ENCODE measurements at regions not wholly inside any gene's neighbourhood (a gene's known extent, or its start where the extent isn't known, plus 50 kb on each side); places are given as distances from the start of the nearest gene placed in this dataset.

DNA sequence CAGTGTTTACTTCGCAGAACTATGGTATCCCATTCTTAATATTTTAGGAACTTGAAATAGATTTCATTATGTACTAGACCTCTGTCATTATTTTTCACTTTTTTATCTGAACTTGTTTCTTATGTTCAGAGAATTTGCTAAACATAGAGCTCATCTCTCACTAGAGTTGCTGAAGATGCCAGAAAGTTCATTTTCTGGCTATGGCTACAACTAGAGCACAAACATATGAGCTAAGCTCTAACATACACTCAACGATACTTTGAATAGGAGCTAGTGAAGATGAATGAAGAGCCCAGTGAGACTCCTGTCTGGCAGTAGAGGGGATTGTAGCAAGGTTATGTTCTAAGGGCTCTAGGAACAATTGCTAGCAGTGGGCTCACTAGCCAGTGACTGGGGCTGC is 582.2 kb downstream of the KIF4B start:
- TF ChIP-seq BHLHE40 (IDR thresholded peaks at IDR 0.05; ENCODE audit: low read depth, low read length) (no peak), POLR2A (IDR thresholded peaks at IDR 0.05; ENCODE audit: low read length) (no peak), NR3C1 (IDR thresholded peaks at IDR 0.05) (no peak), RARB (CRISPR knock-in tag; IDR thresholded peaks at IDR 0.05) (no peak)
- TF ChIP-seq, protein P1, sequence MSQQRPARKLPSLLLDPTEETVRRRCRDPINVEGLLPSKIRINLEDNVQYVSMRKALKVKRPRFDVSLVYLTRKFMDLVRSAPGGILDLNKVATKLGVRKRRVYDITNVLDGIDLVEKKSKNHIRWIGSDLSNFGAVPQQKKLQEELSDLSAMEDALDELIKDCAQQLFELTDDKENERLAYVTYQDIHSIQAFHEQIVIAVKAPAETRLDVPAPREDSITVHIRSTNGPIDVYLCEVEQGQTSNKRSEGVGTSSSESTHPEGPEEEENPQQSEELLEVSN (IDR thresholded peaks at IDR 0.05; ENCODE audit: borderline replicate concordance, low read depth) = no peak
- TF ChIP-seq, protein P2, sequence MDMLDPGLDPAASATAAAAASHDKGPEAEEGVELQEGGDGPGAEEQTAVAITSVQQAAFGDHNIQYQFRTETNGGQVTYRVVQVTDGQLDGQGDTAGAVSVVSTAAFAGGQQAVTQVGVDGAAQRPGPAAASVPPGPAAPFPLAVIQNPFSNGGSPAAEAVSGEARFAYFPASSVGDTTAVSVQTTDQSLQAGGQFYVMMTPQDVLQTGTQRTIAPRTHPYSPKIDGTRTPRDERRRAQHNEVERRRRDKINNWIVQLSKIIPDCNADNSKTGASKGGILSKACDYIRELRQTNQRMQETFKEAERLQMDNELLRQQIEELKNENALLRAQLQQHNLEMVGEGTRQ (IDR thresholded peaks at IDR 0.05) = no peak
- TF ChIP-seq, protein P3, sequence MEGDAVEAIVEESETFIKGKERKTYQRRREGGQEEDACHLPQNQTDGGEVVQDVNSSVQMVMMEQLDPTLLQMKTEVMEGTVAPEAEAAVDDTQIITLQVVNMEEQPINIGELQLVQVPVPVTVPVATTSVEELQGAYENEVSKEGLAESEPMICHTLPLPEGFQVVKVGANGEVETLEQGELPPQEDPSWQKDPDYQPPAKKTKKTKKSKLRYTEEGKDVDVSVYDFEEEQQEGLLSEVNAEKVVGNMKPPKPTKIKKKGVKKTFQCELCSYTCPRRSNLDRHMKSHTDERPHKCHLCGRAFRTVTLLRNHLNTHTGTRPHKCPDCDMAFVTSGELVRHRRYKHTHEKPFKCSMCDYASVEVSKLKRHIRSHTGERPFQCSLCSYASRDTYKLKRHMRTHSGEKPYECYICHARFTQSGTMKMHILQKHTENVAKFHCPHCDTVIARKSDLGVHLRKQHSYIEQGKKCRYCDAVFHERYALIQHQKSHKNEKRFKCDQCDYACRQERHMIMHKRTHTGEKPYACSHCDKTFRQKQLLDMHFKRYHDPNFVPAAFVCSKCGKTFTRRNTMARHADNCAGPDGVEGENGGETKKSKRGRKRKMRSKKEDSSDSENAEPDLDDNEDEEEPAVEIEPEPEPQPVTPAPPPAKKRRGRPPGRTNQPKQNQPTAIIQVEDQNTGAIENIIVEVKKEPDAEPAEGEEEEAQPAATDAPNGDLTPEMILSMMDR (IDR thresholded peaks at IDR 0.05) = no peak

All from A549 (cell line).